NCI-H2227 (cell line): ENCODE measurements at regions not wholly inside any gene's neighbourhood (a gene's known extent, or its start where the extent isn't known, plus 50 kb on each side); places are given as distances from the start of the nearest gene placed in this dataset.
"Not testable (repeated sequence)": the region's sequence is repeated elsewhere in the genome, so short reads cannot be mapped to it uniquely, and the experiment has no call there.

Experiments
- DNase-seq: peaks from one replicate; lab custom pipeline; 2025; ENCODE audit not compliant: unreplicated experiment; lab: John Stamatoyannopoulos, UW

DNA sequence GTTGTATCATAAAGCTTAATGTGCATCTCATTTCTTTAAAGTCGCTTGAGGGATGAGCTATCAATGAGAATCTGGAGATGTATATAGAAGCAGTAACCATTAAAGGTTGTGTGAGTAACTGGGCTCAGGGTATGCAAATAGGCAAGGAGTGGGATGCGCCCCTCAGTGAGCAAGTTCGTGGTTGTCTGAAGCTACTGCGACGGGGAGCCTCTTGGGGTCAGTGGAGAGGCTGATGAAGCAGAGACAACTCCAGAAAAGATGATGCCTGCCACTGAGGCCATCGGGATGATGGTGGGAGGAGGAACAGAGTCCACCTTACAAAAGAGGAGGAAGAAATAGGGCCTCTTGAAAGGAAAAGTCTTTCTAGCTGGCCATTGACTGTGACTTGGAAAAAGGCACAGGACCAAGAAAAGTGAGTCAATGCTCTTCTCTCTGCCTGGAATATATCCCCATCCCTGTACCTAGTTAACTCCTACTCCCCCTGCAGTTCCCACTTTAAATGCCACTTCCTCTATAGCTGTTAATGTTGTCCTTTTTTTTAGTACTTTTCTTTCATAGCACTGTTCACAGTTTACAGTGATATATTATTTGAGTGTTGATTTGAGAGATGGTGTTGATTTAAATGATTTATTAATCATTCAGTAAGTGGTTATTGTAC, 51.4 kb upstream of the LSM6 start:
- no peak for DNase-seq

DNA sequence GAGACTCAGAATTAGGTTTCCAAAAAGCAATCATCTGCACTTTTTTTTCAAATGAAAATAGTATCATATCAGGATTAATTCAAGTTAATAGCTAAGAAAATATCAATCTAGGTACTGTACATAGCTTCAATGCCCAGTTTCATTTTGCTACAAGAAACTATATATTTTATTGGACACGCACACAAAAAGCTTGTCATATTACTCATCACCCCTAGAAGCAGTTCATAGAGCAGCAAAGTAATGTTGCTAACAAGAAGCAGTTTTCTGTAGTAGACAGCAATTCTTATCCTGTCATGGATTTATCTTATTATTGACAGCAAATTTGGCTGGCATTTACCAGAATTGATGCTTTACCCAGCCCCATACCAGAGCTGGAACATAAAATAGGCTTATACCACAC, 52.3 kb upstream of the LSM6 start:
- DNase-seq = no peak

DNA sequence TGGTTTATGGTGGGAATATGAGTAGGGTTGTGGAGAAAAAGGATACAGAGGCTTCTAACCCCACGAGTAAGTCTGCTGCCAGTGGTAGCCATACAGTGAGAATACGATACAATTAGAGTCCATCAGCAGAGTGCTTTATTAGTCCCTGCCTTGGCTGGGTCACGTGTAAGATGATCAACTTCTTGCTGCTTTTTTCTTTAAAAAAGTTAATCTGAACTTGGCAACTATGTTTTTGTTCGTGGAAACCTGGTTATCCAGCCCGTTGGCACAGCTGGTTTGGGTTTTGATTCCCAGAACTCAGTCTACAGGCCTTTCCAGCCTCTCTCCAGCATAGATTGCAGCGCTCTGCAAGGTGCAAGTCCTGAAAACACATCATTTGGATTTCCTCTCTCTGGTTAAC, 53.1 kb upstream of the LSM6 start:
- no peak for DNase-seq

GRCh38 chr4:146121757-146122156, 53.8 kb upstream of the LSM6 start:
- no peak for DNase-seq

DNA sequence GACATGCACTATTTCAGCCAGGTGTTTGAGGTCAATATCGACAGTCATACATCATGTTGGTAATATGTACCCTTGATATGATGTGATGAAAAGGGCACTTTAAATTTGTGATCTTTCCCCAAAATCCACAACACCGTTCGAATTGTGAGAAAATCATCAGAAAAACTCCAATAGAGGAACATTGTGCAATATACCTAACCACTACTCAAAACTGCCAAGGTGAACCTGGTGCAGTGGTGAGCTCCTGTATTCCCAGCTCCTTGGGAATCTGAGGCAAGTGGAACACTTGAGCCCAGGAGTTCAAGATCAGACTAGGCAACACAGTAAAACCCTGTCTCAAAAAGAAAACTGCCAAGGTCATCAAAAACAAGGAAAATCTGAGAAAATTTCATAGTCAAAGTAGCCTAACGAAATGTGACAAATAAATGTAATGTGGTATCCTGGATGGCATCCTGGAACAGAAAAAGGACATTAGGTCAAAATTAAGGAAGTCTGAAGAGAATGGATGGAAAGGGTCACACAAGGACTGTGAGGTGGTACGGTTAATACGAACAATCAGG, 55.6 kb upstream of the LSM6 start:
- DNase-seq = no peak

GRCh38 chr4:146114066-146114465, 61.5 kb upstream of the LSM6 start:
- DNase-seq = no peak

- no peak for DNase-seq
These were observed 62.3 kb upstream of the LSM6 start for GRCh38 chr4:146113171-146113570.

DNA sequence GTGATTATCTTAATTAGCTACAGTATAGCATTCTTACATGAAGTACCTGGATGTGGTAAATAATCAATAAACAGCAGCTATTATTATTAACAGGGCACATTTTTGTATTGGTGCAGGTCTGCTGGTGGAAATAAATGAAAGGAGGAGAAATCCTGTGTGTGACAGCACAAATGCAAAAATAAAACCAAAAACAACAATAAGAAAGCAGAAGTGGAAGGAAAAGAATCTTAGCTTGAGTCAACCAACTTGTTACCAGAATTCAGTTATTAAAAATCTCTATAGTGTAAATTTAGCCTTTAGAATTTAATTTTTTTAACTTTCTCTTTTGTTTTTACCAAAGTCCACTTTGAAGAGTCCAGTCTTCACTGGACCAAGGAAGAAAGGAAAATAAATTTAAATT, 63.1 kb upstream of the LSM6 start:
- no peak for DNase-seq

DNA sequence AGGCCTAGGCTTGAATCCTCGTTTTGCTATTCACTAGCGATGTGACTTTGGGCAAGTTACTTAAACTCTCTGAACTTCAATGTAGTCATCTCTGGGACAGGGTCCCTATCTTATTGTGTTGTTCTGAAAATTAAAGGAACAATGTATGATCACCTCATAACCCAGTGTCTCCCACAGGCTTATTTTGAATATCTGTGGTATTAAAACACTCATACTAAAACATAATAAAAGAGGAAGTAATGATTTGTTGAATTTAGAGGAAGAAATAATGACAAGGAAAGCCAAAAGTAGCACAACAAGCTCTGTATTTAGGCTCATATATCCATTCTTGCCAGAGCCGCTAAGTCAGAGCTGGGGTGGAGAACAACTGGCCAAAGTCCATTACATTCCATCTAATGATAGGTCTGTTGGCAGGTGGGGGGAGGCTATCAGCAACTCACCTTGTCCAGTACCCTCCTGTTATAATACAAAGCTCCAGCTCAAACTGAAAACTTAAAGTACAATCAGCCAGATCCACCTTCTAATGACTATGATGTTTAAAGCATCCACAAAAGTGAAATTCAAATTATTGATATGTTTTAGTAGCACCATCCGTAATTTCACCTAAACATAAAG, 64.5 kb upstream of the LSM6 start:
- no peak for DNase-seq

- DNase-seq = no peak
These were observed 66.8 kb upstream of the LSM6 start for GRCh38 chr4:146108756-146109155.

GRCh38 chr4:146107587-146108240, 67.8 kb upstream of the LSM6 start:
- no peak for DNase-seq

GRCh38 chr4:146105464-146105863, 70.1 kb upstream of the LSM6 start:
- no peak for DNase-seq

DNA sequence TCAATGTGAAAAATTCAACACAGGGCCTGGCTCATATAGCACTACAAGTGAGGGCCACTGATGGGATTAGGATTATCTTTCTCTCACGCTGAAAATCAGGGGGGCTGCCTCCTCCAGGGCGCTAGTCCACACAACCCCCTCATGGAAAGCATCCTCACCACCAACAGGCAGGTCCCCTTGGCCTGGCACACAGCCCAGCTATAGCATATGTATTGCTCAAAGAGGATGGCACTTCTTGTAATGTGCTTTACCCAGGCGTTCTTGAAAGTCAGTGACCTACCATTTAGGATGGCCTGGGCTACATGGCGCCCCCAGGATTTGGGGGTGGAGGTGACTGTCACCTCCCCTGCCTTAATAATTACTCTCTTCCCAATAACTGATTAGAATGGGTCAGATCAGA, 71.0 kb upstream of the LSM6 start:
- peak; percentile 17 for DNase-seq

- not testable (repeated sequence) for DNase-seq
These were observed 71.5 kb upstream of the LSM6 start for GRCh38 chr4:146104052-146104451.

- no peak for DNase-seq
These were observed 75.9 kb upstream of the LSM6 start for GRCh38 chr4:146099585-146099984.

DNA sequence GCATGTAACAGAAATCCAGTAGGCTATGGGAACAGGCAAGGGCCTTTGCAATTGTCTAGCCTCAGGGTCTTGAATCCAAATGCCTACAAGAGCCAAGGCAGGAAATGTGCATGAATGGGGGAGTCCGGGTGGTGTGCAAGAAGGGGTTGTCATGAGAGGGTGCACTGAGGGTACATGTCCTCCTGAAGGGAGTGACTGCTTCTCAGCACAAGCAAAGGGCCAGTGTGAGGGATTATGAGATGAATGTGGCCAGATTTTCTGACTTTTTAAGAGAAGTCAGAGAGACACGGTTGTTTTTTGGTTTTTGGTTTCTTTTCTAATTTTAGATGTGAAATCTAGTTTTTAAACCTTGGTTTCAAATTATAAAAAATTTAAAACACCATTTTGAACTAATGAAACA, 76.5 kb upstream of the LSM6 start:
- DNase-seq = no peak

GRCh38 chr4:146098397-146098796, 77.1 kb upstream of the LSM6 start:
- DNase-seq = no peak

DNA sequence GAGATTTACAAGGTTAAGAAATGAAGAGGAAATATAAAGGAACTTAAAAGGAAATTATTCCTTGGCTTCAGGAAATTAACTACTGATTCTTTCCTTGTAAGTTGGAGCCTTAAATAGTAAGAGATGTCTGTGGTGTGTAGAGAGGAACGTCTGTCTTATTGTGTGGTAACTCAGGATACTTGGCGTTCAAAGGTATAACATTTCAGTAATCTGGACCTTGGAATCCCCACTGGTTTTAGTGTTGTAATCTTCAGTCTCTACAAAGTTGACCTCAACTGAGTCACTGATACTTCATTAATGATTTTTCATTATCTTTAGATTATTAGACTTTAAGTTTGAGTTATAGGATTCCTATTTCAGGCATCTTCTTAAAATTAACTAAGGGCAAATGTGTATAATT, 79.1 kb upstream of the LSM6 start:
- DNase-seq = no peak

GRCh38 chr4:146095860-146096259, 79.7 kb upstream of the LSM6 start:
- no peak for DNase-seq

DNA sequence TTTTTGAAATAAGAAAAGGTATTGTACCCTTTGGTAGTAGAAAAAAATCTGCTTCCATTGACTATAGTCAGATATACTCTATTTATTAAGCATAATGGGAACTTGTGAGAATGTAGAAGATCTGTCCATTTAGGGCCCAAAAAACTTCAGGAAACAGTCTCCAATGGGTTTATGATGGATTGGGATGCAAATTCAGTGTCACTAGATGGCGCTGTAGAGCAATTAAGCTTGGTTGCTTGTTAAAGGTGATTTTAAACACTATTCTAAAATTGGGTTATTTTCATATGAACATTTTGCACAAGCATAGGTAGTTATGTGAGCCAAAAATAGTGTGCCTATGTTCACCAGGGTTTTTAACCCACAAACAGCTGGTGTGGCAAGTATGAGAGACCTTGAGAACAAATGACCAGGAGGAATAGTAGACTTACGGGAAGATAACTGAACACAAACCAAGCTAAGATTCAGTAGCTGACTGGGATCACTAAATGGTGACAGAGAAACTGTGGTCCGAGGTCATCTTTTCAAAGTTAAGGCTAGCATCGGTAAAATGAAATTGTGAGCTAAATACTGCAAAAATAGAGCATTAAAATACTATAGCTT, 80.3 kb upstream of the LSM6 start:
- DNase-seq = peak; percentile 19

DNA sequence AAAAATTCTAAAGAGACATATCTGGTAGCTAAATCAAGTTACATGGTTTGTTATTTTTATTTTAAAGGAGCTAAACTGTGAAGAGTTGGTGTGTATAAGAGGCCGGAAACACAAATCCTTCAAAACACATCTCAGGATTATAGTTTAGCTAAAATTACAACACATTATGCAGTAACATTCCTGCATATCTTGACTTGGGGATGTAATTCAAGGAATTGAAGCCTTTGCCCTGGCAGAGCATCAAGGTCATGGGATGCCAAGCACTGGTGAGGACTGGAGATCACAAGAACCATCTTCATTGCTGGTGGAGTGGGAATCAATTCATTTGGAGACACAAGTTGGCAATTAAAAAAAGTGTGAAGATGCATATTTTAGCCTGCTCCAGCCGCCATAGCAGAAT, 86.8 kb upstream of the LSM6 start:
- no peak for DNase-seq

GRCh38 chr4:146087856-146088255, 87.7 kb upstream of the LSM6 start:
- DNase-seq = no peak
